ENCODE measurements at regions not wholly inside any gene's neighbourhood (a gene's known extent, or its start where the extent isn't known, plus 50 kb on each side); places are given as distances from the start of the nearest gene placed in this dataset.

DNA sequence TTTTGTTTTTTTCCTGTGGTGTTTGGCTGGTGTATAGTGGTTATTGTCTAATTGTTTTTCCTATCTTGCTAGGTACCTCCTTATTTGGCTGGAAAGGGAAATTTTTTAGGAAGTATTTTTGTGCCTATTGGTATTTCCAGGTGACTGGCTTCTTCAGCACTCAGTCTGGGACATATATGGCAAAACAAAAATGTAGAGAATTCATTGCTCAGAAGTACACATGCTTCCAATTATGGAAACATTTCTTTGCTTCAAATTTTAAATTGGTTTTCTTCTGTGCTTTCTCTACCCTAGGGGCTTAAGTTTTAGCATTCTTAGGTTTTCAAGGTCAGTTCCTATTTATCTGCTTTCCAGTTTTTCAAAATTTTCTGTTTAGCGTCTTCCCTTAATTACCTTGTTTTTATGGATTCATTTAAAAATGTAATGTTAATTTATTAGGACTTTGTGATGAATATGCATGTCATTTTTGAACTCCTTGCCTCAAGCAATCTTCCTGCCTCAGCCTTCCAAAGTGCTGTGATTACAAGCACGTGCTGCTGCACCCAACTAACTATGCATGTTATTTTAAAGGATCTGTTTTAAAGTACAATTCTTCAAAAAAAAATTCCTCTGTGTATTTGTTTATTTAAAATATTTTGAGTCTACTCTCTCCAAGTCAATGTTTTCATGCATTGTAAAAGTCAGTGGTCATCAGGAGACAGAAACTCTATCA lies 231.9 kb upstream of the DPPA4 start:
- no peaks in the 10 kb centered on the region for H3K36me3 ChIP-seq (ENCODE audit: insufficient read depth, insufficient read length, low read length)
- no peaks in the 10 kb centered on the region for H3K4me1 ChIP-seq (ENCODE audit: insufficient read depth, insufficient read length)
- no peak overlapping the region for H3K4me3 ChIP-seq (ENCODE audit: insufficient read length, low read depth)
- DNase-seq (ENCODE audit: low read depth, low spot score), result no peak
- H3K9me3 ChIP-seq (ENCODE audit: insufficient read depth, low read length), result no peaks in the 10 kb centered on the region
- H3K9ac ChIP-seq (ENCODE audit: insufficient read length, low read depth), result no peak overlapping the region
- no peaks in the 10 kb centered on the region for H3K27me3 ChIP-seq (ENCODE audit: insufficient read depth, insufficient read length)
- TF ChIP-seq YY1 (IDR thresholded peaks at IDR 0.05; ENCODE audit: insufficient read depth, insufficient read length) (no peak), SUZ12 (IDR thresholded peaks at IDR 0.05; ENCODE audit: extremely low read depth, insufficient read depth, insufficient read length) (no peak), ZNF274 (IDR thresholded peaks at IDR 0.05; ENCODE audit: low read depth, low read length) (no peak)

DNA sequence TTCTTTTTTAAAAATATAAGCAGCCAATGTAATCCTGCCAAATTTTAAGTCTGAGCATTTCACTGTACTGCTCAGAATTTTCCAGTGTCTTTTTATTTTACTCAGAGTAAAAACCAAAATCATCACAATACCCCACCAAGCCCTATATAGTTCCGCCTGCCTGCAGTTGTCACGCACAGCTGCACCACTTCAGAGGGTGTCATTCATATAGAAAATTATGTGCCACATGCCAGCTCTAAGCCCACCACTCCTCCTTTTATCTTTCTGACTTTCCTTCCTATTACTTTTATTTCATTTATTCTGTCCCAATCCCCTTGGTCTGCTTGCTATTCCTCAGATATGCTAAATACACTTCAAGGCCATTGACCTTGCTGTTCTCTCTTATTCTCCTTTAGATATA lies 233.1 kb upstream of the DPPA4 start:
- Histone ChIP-seq H3K36me3 (ENCODE audit: insufficient read depth, insufficient read length, low read length) (no peaks in the 10 kb centered on the region), H3K9me3 (ENCODE audit: insufficient read depth, low read length) (no peaks in the 10 kb centered on the region), H3K27me3 (ENCODE audit: insufficient read depth, insufficient read length) (no peaks in the 10 kb centered on the region), H3K9ac (ENCODE audit: insufficient read length, low read depth) (no peak overlapping the region), H3K4me3 (ENCODE audit: insufficient read length, low read depth) (no peak overlapping the region), H3K4me1 (ENCODE audit: insufficient read depth, insufficient read length) (no peaks in the 10 kb centered on the region)
- no peak for DNase-seq (ENCODE audit: low read depth, low spot score)
- TF ChIP-seq SUZ12 (IDR thresholded peaks at IDR 0.05; ENCODE audit: extremely low read depth, insufficient read depth, insufficient read length) (no peak), ZNF274 (IDR thresholded peaks at IDR 0.05; ENCODE audit: low read depth, low read length) (no peak), YY1 (IDR thresholded peaks at IDR 0.05; ENCODE audit: insufficient read depth, insufficient read length) (no peak)

DNA sequence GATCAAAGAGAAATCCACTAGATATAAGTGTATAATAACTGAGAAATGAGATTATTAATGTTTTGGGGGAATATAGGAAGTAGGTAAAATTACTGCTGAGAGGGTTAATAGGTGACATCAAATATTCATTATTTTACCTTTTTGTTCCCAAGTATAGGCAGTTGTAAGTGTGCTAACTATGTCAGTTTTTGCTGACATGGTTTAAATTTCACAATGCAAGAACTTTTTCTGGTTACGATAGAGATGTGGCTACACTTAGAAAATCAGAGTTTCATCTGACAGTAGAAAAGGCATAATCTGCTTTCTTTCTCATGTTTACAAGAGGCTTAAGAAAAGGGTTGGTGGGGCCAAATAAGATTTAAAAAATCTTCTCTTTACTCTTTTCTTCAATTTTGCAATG lies 235.0 kb upstream of the DPPA4 start:
- no peaks in the 10 kb centered on the region for H3K4me1 ChIP-seq (ENCODE audit: insufficient read depth, insufficient read length)
- H3K9me3 ChIP-seq (ENCODE audit: insufficient read depth, low read length), result no peaks in the 10 kb centered on the region
- H3K36me3 ChIP-seq (ENCODE audit: insufficient read depth, insufficient read length, low read length), result no peaks in the 10 kb centered on the region

DNA sequence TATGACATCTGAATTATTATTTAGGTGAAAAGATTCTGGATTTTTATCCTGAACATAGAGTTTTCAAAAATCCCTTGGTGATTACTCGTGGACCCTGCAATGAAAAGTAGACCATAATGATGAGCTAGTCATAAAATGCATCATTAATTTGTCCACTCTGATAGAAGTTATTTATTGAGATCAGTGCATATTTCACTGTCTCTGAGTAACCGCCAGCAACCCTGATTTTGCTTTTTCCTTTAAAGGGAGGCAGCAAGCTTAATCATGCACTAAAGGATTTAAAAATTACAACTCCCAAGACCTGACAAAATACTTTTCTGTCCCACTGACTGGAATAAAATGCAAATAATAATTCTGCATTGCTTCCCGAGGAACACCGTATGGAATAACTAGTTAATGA lies 259.6 kb upstream of the DPPA4 start:
- TF ChIP-seq ZNF274 (IDR thresholded peaks at IDR 0.05; ENCODE audit: low read depth, low read length) (no peak), YY1 (IDR thresholded peaks at IDR 0.05; ENCODE audit: insufficient read depth, insufficient read length) (no peak), SUZ12 (IDR thresholded peaks at IDR 0.05; ENCODE audit: extremely low read depth, insufficient read depth, insufficient read length) (no peak)
- H3K4me1 ChIP-seq (ENCODE audit: insufficient read depth, insufficient read length), result no peaks in the 10 kb centered on the region
- H3K27me3 ChIP-seq (ENCODE audit: insufficient read depth, insufficient read length), result no peaks in the 10 kb centered on the region
- H3K9ac ChIP-seq (ENCODE audit: insufficient read length, low read depth), result no peak overlapping the region
- no peaks in the 10 kb centered on the region for H3K36me3 ChIP-seq (ENCODE audit: insufficient read depth, insufficient read length, low read length)
- no peaks in the 10 kb centered on the region; the same call in 1 of the 2 replicates for H3K9me3 ChIP-seq (ENCODE audit: insufficient read depth, low read length)
- no peak overlapping the region for H3K4me3 ChIP-seq (ENCODE audit: insufficient read length, low read depth)
- no peak for DNase-seq (ENCODE audit: low read depth, low spot score)

More for the DNA sequence above, 235.0 kb upstream of the DPPA4 start:
- DNase-seq (ENCODE audit: low read depth, low spot score), result no peak
- TF ChIP-seq SUZ12 (IDR thresholded peaks at IDR 0.05; ENCODE audit: extremely low read depth, insufficient read depth, insufficient read length), result no peak
- Histone ChIP-seq H3K4me3 (ENCODE audit: insufficient read length, low read depth) (no peak overlapping the region), H3K27me3 (ENCODE audit: insufficient read depth, insufficient read length) (no peaks in the 10 kb centered on the region), H3K9ac (ENCODE audit: insufficient read length, low read depth) (no peak overlapping the region)

DNA sequence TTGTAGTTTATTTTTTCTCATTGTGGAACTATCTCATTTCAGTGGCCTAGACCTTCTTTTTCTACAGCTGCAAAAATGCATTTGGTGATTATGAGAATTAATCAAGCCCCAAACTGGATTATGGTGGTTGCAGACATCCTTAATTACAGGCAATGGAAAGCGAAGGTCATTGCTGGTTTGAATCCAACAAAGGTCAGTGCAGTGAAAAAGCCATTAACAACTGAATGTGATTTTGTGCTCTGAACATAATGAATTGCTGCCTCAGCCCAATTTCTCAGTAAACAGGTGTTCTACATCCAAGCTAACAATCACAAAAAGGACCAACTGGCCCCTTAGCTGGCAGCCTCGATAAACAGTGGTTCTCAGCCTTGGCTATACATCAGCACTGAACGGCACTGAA lies 260.1 kb upstream of the DPPA4 start:
- H3K27me3 ChIP-seq (ENCODE audit: insufficient read depth, insufficient read length), result no peaks in the 10 kb centered on the region
- no peaks in the 10 kb centered on the region; the same call in 1 of the 2 replicates for H3K9me3 ChIP-seq (ENCODE audit: insufficient read depth, low read length)
- TF ChIP-seq SUZ12 (IDR thresholded peaks at IDR 0.05; ENCODE audit: extremely low read depth, insufficient read depth, insufficient read length), result no peak
- TF ChIP-seq YY1 (IDR thresholded peaks at IDR 0.05; ENCODE audit: insufficient read depth, insufficient read length), result no peak
- no peak for TF ChIP-seq ZNF274 (IDR thresholded peaks at IDR 0.05; ENCODE audit: low read depth, low read length)
- no peak overlapping the region for H3K9ac ChIP-seq (ENCODE audit: insufficient read length, low read depth)
- H3K36me3 ChIP-seq (ENCODE audit: insufficient read depth, insufficient read length, low read length), result no peaks in the 10 kb centered on the region
- no peak for DNase-seq (ENCODE audit: low read depth, low spot score)
- no peak overlapping the region for H3K4me3 ChIP-seq (ENCODE audit: insufficient read length, low read depth)
- no peaks in the 10 kb centered on the region for H3K4me1 ChIP-seq (ENCODE audit: insufficient read depth, insufficient read length)

DNA sequence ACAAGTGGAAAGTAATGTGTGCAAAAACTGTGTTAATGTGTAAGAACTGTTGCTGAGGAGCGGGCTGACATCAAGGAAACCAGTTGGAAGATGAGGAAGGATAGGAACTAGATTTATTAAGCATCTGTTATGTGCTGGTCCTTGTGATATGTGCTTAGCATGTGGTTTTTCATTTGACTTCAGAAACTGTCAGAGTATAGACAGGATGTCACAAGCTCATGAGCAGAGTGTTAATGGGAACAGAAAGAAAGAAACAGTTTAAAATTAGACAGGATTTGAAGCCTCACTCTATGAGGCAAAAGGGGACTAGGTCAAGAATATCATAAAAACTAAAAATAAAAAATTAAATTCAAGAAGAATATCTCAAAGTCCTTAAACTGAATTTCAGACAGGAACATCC lies 270.6 kb upstream of the DPPA4 start:
- DNase-seq (ENCODE audit: low read depth, low spot score), result no peak
- no peaks in the 10 kb centered on the region for H3K4me1 ChIP-seq (ENCODE audit: insufficient read depth, insufficient read length)
- H3K4me3 ChIP-seq (ENCODE audit: insufficient read length, low read depth), result no peak overlapping the region
- no peaks in the 10 kb centered on the region for H3K9me3 ChIP-seq (ENCODE audit: insufficient read depth, low read length)
- H3K9ac ChIP-seq (ENCODE audit: insufficient read length, low read depth), result no peak overlapping the region
- no peaks in the 10 kb centered on the region for H3K36me3 ChIP-seq (ENCODE audit: insufficient read depth, insufficient read length, low read length)
- H3K27me3 ChIP-seq (ENCODE audit: insufficient read depth, insufficient read length), result no peaks in the 10 kb centered on the region
- TF ChIP-seq SUZ12 (IDR thresholded peaks at IDR 0.05; ENCODE audit: extremely low read depth, insufficient read depth, insufficient read length) (no peak), YY1 (IDR thresholded peaks at IDR 0.05; ENCODE audit: insufficient read depth, insufficient read length) (no peak), ZNF274 (IDR thresholded peaks at IDR 0.05; ENCODE audit: low read depth, low read length) (no peak)

DNA sequence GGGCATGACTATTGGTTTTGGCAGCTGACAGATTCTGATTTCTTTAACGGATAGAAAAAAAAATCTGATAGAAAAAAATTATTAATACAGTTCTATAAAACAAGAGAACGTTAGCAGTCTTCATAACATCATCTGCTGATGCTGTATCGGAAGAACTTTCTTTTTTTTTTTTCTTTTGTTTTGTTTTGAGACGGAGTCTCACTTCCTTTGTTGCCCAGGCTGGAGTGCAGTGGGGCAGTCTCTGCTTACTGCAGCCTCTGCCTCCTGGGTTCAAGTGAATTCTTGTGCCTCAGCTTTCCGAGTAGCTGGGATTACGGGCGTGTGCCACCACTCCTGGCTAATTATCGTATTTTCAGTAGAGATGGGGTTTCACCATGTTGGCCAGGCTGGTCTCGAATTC lies 271.2 kb upstream of the DPPA4 start:
- TF ChIP-seq SUZ12 (IDR thresholded peaks at IDR 0.05; ENCODE audit: extremely low read depth, insufficient read depth, insufficient read length) (no peak), YY1 (IDR thresholded peaks at IDR 0.05; ENCODE audit: insufficient read depth, insufficient read length) (no peak), ZNF274 (IDR thresholded peaks at IDR 0.05; ENCODE audit: low read depth, low read length) (no peak)
- Histone ChIP-seq H3K27me3 (ENCODE audit: insufficient read depth, insufficient read length) (no peaks in the 10 kb centered on the region), H3K36me3 (ENCODE audit: insufficient read depth, insufficient read length, low read length) (no peaks in the 10 kb centered on the region), H3K9me3 (ENCODE audit: insufficient read depth, low read length) (no peaks in the 10 kb centered on the region), H3K4me3 (ENCODE audit: insufficient read length, low read depth) (no peak overlapping the region), H3K4me1 (ENCODE audit: insufficient read depth, insufficient read length) (no peaks in the 10 kb centered on the region), H3K9ac (ENCODE audit: insufficient read length, low read depth) (no peak overlapping the region)
- DNase-seq (ENCODE audit: low read depth, low spot score), result no peak

All from NT2/D1 (cell line).